A549 (cell line): ENCODE measurements at regions not wholly inside any gene's neighbourhood (a gene's known extent, or its start where the extent isn't known, plus 50 kb on each side); places are given as distances from the start of the nearest gene placed in this dataset.

Source experiments
- ATAC-seq, 2 experiments: fragments of 200-7000 bp in 1 of 2; fragments of >200 bp in 1 of 2; cut with Nextera tagmentation in 1 of 2; cut with Tn5 transposase in 1 of 2; 3 replicates each; pipeline versions ENCODE4 v1.8.0 to v1.9.1; 2018 to 2020; ENCODE audit warnings: mild to moderate bottlenecking in 1 of 2, moderate library complexity in 1 of 2
- CTCF ChIA-PET: fragments of 300-600 bp; sonication (Branson Sonifier 250); formaldehyde crosslinking; extraction: SDS; loops from one replicate; lab custom pipeline; 2021; ENCODE audit warnings: antibody characterized with exemption, inconsistent platforms; lab: Yijun Ruan, JAX
- POLR2A ChIA-PET: fragments of 350-600 bp; formaldehyde crosslinking; extraction: SDS; loops from one replicate; lab custom pipeline; 2021; ENCODE audit warnings: antibody characterized with exemption, inconsistent platforms; lab: Yijun Ruan, JAX
- DNase-seq, 2 experiments: peaks; one replicate each; pipeline versions ENCODE4 v3.0.0 to v3.0.0-alpha.2; 2011 to 2016; ENCODE audit warnings: low read depth in 1 of 2, low spot score in 1 of 2
- FAIRE-seq: peaks from 2 replicates; lab custom pipeline; 2011; peaks lifted over from hg19 to GRCh38; lab: Jason Lieb, UNC
- H3K27ac ChIP-seq, 2 experiments: fragments of >200 bp; sonication (Bioruptor Twin); formaldehyde crosslinking; 3 replicates each; pipeline ENCODE4 v1.5.1; 2016 to 2017
- H3K4me1 ChIP-seq: fragments of >200 bp; sonication (Bioruptor Twin); formaldehyde crosslinking; 3 replicates; pipeline ENCODE4 v1.6.1; 2016
- H3K4me2 ChIP-seq: fragments of >200 bp; sonication (Bioruptor Twin); formaldehyde crosslinking; 3 replicates; pipeline ENCODE4 v1.6.1; 2016
- H3K4me3 ChIP-seq: fragments of >200 bp; sonication (Bioruptor Twin); formaldehyde crosslinking; 3 replicates; pipeline ENCODE4 v1.5.1; 2016
- H3K9me3 ChIP-seq: fragments of >200 bp; sonication (Bioruptor Twin); formaldehyde crosslinking; 3 replicates; pipeline ENCODE4 v1.6.1; 2016
- ATOH8 ChIP-seq: fragments of 250-450 bp; sonication (Bioruptor Pico); IDR thresholded peaks from 2 replicates; pipeline ENCODE4 v1.5.0; 2020; ENCODE audit warnings: low read depth, mild to moderate bottlenecking, moderate library complexity
- CBX2 ChIP-seq: fragments of 200-600 bp; sonication (generic); IDR thresholded peaks from 2 replicates; pipeline ENCODE4 v1.6.1; 2016; ENCODE audit warnings: low read depth, mild to moderate bottlenecking, borderline replicate concordance
- CHD4 ChIP-seq: fragments of 200-600 bp; sonication (generic); IDR thresholded peaks from 2 replicates; pipeline ENCODE4 v1.6.1; 2016; ENCODE audit warnings: antibody characterized with exemption, mild to moderate bottlenecking, borderline replicate concordance
- ELK1 ChIP-seq: fragments of 150-350 bp; IDR thresholded peaks from 2 replicates; pipeline ENCODE4 v1.6.1; 2014; ENCODE audit warnings: low read depth, mild to moderate bottlenecking, low read length
- EP300 ChIP-seq, 2 experiments: fragments of >200 bp; sonication (Bioruptor Twin); formaldehyde crosslinking; IDR thresholded peaks; 2 replicates in 1 of 2; 3 replicates in 1 of 2; pipeline ENCODE4 v1.6.1; 2016 to 2017
- FOXS1 ChIP-seq: fragments of 250-450 bp; sonication (Bioruptor Pico); IDR thresholded peaks from 2 replicates; pipeline ENCODE4 v1.5.0; 2020; ENCODE audit warnings: mild to moderate bottlenecking, moderate library complexity
- GATA3 ChIP-seq: IDR thresholded peaks from 2 replicates; pipeline ENCODE4 v1.6.1; 2012; ENCODE audit warnings: borderline replicate concordance
- HDAC2 ChIP-seq: fragments of 200-600 bp; sonication (generic); IDR thresholded peaks from 2 replicates; pipeline ENCODE4 v1.6.1; 2016
- KDM1A ChIP-seq: fragments of 200-600 bp; sonication (generic); IDR thresholded peaks from 2 replicates; pipeline ENCODE4 v1.6.1; 2016; ENCODE audit warnings: low read depth, mild to moderate bottlenecking
- MAZ ChIP-seq: fragments of 150-350 bp; IDR thresholded peaks from 2 replicates; pipeline ENCODE4 v1.6.1; 2014; ENCODE audit warnings: antibody characterized with exemption, low read depth, low read length, borderline replicate concordance
- MYC ChIP-seq: IDR thresholded peaks from 2 replicates; pipeline ENCODE4 v1.6.1; 2012; ENCODE audit warnings: mild to moderate bottlenecking, inconsistent platforms, low read length, improper control_type of control experiment, borderline replicate concordance
- NPAS2 ChIP-seq: fragments of 250-450 bp; sonication (Bioruptor Pico); IDR thresholded peaks from 2 replicates; pipeline ENCODE4 v1.8.0; 2022; ENCODE audit warnings: mild to moderate bottlenecking, moderate library complexity, borderline replicate concordance
- POLR2A ChIP-seq: IDR thresholded peaks from 2 replicates; pipeline ENCODE4 v1.6.1; 2012; ENCODE audit warnings: mild to moderate bottlenecking, low read length
- RAD21 ChIP-seq, 2 experiments: fragments of >200 bp in 1 of 2; sonication (Bioruptor Twin) in 1 of 2; formaldehyde crosslinking in 1 of 2; IDR thresholded peaks in 1 of 2; conservative IDR thresholded peaks in 1 of 2; 2 replicates in 1 of 2; 3 replicates in 1 of 2; pipeline ENCODE4 v1.6.1; 2012 to 2018; ENCODE audit warnings: inconsistent platforms in 1 of 2
- RARB ChIP-seq: fragments of 250-450 bp; sonication (Bioruptor Pico); IDR thresholded peaks from 2 replicates; pipeline ENCODE4 v1.8.0; 2021; ENCODE audit warnings: mild to moderate bottlenecking, moderate library complexity
- RFX5 ChIP-seq: fragments of 450-650 bp; IDR thresholded peaks from 2 replicates; pipeline ENCODE4 v1.7.1; 2014; ENCODE audit warnings: antibody characterized with exemption, mild to moderate bottlenecking, moderate library complexity
- RNF2 ChIP-seq: fragments of 200-600 bp; sonication (generic); IDR thresholded peaks from 2 replicates; pipeline ENCODE4 v1.6.1; 2016; ENCODE audit warnings: low read depth, mild to moderate bottlenecking, antibody characterized with exemption, moderate library complexity, borderline replicate concordance
- SMC3 ChIP-seq: fragments of >200 bp; sonication (Bioruptor Twin); formaldehyde crosslinking; IDR thresholded peaks from 3 replicates; pipeline ENCODE4 v1.6.1; 2018; ENCODE audit warnings: inconsistent platforms
- SREBF2 ChIP-seq: fragments of 450-650 bp; IDR thresholded peaks from 2 replicates; pipeline ENCODE4 v1.6.1; 2014; ENCODE audit warnings: mild to moderate bottlenecking, moderate library complexity
- TP53 ChIP-seq: fragments of 250-450 bp; sonication (Bioruptor Pico); IDR thresholded peaks from 2 replicates; pipeline ENCODE4 v1.5.0; 2021; ENCODE audit warnings: mild to moderate bottlenecking, moderate library complexity
- ZC3H11A ChIP-seq: fragments of 450-650 bp; IDR thresholded peaks from 2 replicates; pipeline ENCODE4 v1.6.1; 2014; ENCODE audit warnings: antibody characterized with exemption, mild to moderate bottlenecking
- ZNF302 ChIP-seq: fragments of 250-450 bp; sonication (Bioruptor Pico); IDR thresholded peaks from 2 replicates; pipeline ENCODE4 v1.9.0; 2021; ENCODE audit warnings: inconsistent platforms, mild to moderate bottlenecking, moderate library complexity
- ZSCAN20 ChIP-seq: fragments of 250-450 bp; sonication (Bioruptor Pico); IDR thresholded peaks from 2 replicates; pipeline ENCODE4 v1.8.0; 2022; ENCODE audit warnings: mild to moderate bottlenecking, moderate library complexity
- WGBS: methylation state at CpG from one replicate; pipeline ENCODE4 v1.1.6; 2017; ENCODE audit errors: missing lambda C conversion rate; 5-methylcytosine and 5-hydroxymethylcytosine counted together

GRCh38 chr3:30350011-30350410, 256.4 kb upstream of the TGFBR2 start:
- H3K4me3 ChIP-seq: no peak overlapping the region
- ChIA-PET CTCF (interaction anchor here (0.9 kb wide), 2 partner anchors 89 to 343 kb away, joined by 3 read pairs; no protein-coding TSS in a partner anchor), POLR2A (no interaction called here)
- no peaks in the 10 kb centered on the region for H3K9me3 ChIP-seq
- H3K4me2 ChIP-seq: no peak overlapping the region
- no peak for FAIRE-seq
- H3K4me1 ChIP-seq: peaks cover 88% of the 10 kb centered on the region
- no peak for DNase-seq
- WGBS: 59% methylated on average over 4 of the region's 4 CpGs
- ATAC-seq: no peak
- no peak for TF ChIP-seq RAD21 (conservative IDR thresholded peaks at IDR 0.05 in 1 of 2, IDR thresholded peaks at IDR 0.05 in 1 of 2)
- TF ChIP-seq MYC: no peak
- no peak for TF ChIP-seq RARB (CRISPR knock-in tag)
- TF ChIP-seq, all 56 proteins: peak for 0
- H3K27ac ChIP-seq: peak overlapping the region; percentile 28 to 65

GRCh38 chr3:30350901-30351300, 255.5 kb upstream of the TGFBR2 start:
- POLR2A ChIA-PET: no interaction called here
- Histone ChIP-seq H3K4me3 (no peak overlapping the region), H3K4me2 (no peak overlapping the region; the same call in 2 of the 3 replicates), H3K9me3 (no peaks in the 10 kb centered on the region), H3K27ac (no peak overlapping the region; a peak in 3 of 6 replicates)
- CTCF ChIA-PET: no interaction called here
- WGBS: 89% methylated on average over 2 of the region's 2 CpGs
- TF ChIP-seq RFX5: no peak
- TF ChIP-seq ELK1: no peak
- no peak for TF ChIP-seq KDM1A
- no peak for TF ChIP-seq ZSCAN20 (CRISPR knock-in tag)
- no peak for TF ChIP-seq SREBF2
- no peak for TF ChIP-seq ATOH8 (CRISPR knock-in tag)
- no peak for TF ChIP-seq HDAC2
- no peak for TF ChIP-seq ZC3H11A
- no peak for TF ChIP-seq GATA3
- no peak for TF ChIP-seq CHD4
- no peak for TF ChIP-seq TP53 (CRISPR knock-in tag)
- TF ChIP-seq EP300 (IDR thresholded peaks at IDR 0.05): no peak
- TF ChIP-seq POLR2A: no peak
- no peak for TF ChIP-seq RNF2
- TF ChIP-seq MAZ: no peak
- TF ChIP-seq NPAS2 (CRISPR knock-in tag): no peak
- TF ChIP-seq, all 56 proteins: peak for 0
- DNase-seq (no peak), FAIRE-seq (no peak), ATAC-seq (no peak)
- peaks cover 88% of the 10 kb centered on the region for H3K4me1 ChIP-seq

- Histone ChIP-seq H3K9me3 (no peaks in the 10 kb centered on the region), H3K27ac (peak overlapping the region; percentile 64 to 89; a peak in 5 of 6 replicates), H3K4me3 (no peak overlapping the region), H3K4me2 (peak overlapping the region; percentile 16; the same call in 2 of the 3 replicates), H3K4me1 (peaks cover 94% of the 10 kb centered on the region)
- ChIA-PET CTCF (no interaction called here), POLR2A (no interaction called here)
- FAIRE-seq (no peak), DNase-seq (no peak), ATAC-seq (no peak)
- WGBS: 69% methylated on average over 1 of the region's 1 CpG
- TF ChIP-seq ZNF302 (CRISPR knock-in tag) (no peak), FOXS1 (CRISPR knock-in tag) (no peak), CBX2 (no peak), SMC3 (no peak)
Observed at GRCh38 chr3:30352410-30353318, 253.7 kb upstream of the TGFBR2 start.
